Neural cell (in vitro differentiated cells): ENCODE measurements at regions not wholly inside any gene's neighbourhood (a gene's known extent, or its start where the extent isn't known, plus 50 kb on each side); places are given as distances from the start of the nearest gene placed in this dataset.

Source experiments
- CTCF ChIP-seq: fragments of 450-650 bp; IDR thresholded peaks from 2 replicates; pipeline ENCODE4 v1.5.1; 2014; ENCODE audit warnings: antibody characterized with exemption, mild to moderate bottlenecking, moderate library complexity; ENCODE audit not compliant: poor library complexity, severe bottlenecking
- EP300 ChIP-seq: fragments of 450-650 bp; conservative IDR thresholded peaks from 2 replicates; pipeline ENCODE4 v1.6.1; 2014; ENCODE audit warnings: antibody characterized with exemption, mild to moderate bottlenecking, moderate library complexity; ENCODE audit not compliant: poor library complexity, severe bottlenecking
- EZH2 ChIP-seq: fragments of 200-600, 300-800 bp; shearing (Covaris generic), sonication (generic); IDR thresholded peaks from 2 replicates; pipeline ENCODE4 v1.6.1; 2014; ENCODE audit warnings: antibody characterized with exemption, low read length, borderline replicate concordance, mild to moderate bottlenecking; ENCODE audit not compliant: insufficient read depth, poor library complexity, severe bottlenecking
- POLR2AphosphoS5 ChIP-seq: IDR thresholded peaks from 2 replicates; pipeline ENCODE4 v1.6.1; 2012
- RAD21 ChIP-seq: fragments of 450-650 bp; conservative IDR thresholded peaks from 2 replicates; pipeline ENCODE4 v1.6.1; 2014; ENCODE audit warnings: antibody characterized with exemption, mild to moderate bottlenecking, moderate library complexity
- REST ChIP-seq: IDR thresholded peaks from 2 replicates; pipeline ENCODE4 v1.6.1; 2012; ENCODE audit warnings: borderline replicate concordance
- TAF1 ChIP-seq: IDR thresholded peaks from 2 replicates; pipeline ENCODE4 v1.6.1; 2012; ENCODE audit warnings: low read depth

- TF ChIP-seq CTCF, result no peak
- no peak for TF ChIP-seq EZH2
- TF ChIP-seq POLR2AphosphoS5, result no peak
- no peak for TF ChIP-seq REST
- TF ChIP-seq EP300, result no peak
- TF ChIP-seq RAD21, result no peak
- TF ChIP-seq TAF1, result no peak
Measured at GRCh38 chr10:123385508-123386080, 231.4 kb downstream of the BUB3 start.
